ENCODE measurements at regions not wholly inside any gene's neighbourhood (a gene's known extent, or its start where the extent isn't known, plus 50 kb on each side); places are given as distances from the start of the nearest gene placed in this dataset.

- TF ChIP-seq ATF2 (CRISPR knock-in tag; IDR thresholded peaks at IDR 0.05; ENCODE audit: borderline replicate concordance, low read depth) (no peak), ZBTB21 (CRISPR knock-in tag; IDR thresholded peaks at IDR 0.05; ENCODE audit: borderline replicate concordance) (no peak), ZNF232 (CRISPR knock-in tag; IDR thresholded peaks at IDR 0.05) (no peak), ZBTB43 (CRISPR knock-in tag; IDR thresholded peaks at IDR 0.05) (no peak)
Observed at GRCh38 chr17:20920815-20921199, 122.0 kb downstream of the USP22 start (continued).

GRCh38 chr17:20922128-20922670 is 120.6 kb downstream of the USP22 start:
- ChIA-PET CTCF (interaction anchor here (1.4 kb wide), 1 partner anchor 22 kb away, joined by 3 read pairs; no protein-coding TSS in a partner anchor), POLR2A (no interaction called here)
- Mint-ChIP-seq H3K9me3 (peaks cover 8% of the 10 kb centered on the region), H3K27ac (no peak overlapping the region), H3K36me3 (peaks cover 7% of the 10 kb centered on the region), H3K4me3 (no peak overlapping the region), H3K27me3 (ENCODE audit: low read depth) (no peaks in the 10 kb centered on the region), H3K4me1 (peaks cover 7% of the 10 kb centered on the region)
- TF ChIP-seq ATF3 (CRISPR knock-in tag; conservative IDR thresholded peaks at IDR 0.05) (no peak), HMGXB4 (CRISPR knock-in tag; IDR thresholded peaks at IDR 0.05) (no peak), ARID4B (CRISPR knock-in tag; IDR thresholded peaks at IDR 0.05; ENCODE audit: borderline replicate concordance) (no peak), TEAD4 (CRISPR knock-in tag; IDR thresholded peaks at IDR 0.05) (no peak), USF2 (CRISPR knock-in tag; IDR thresholded peaks at IDR 0.05) (no peak), E2F4 (CRISPR knock-in tag; IDR thresholded peaks at IDR 0.05; ENCODE audit: borderline replicate concordance, low read depth) (no peak), MAX (CRISPR knock-in tag; IDR thresholded peaks at IDR 0.05) (no peak), ZNF121 (CRISPR knock-in tag; IDR thresholded peaks at IDR 0.05) (no peak), FOXJ3 (CRISPR knock-in tag; IDR thresholded peaks at IDR 0.05; ENCODE audit: borderline replicate concordance) (no peak), ATF1 (CRISPR knock-in tag; IDR thresholded peaks at IDR 0.05) (no peak), MLX (CRISPR knock-in tag; IDR thresholded peaks at IDR 0.05) (no peak), STAT6 (CRISPR knock-in tag; conservative IDR thresholded peaks at IDR 0.05; ENCODE audit: low read depth) (no peak)
- DNase-seq (ENCODE audit: low spot score) (no peak), ATAC-seq (no peak)
